ENCODE measurements at regions not wholly inside any gene's neighbourhood (a gene's known extent, or its start where the extent isn't known, plus 50 kb on each side); places are given as distances from the start of the nearest gene placed in this dataset.

GRCh38 chr4:29948451-29948850, 771.7 kb upstream of the PCDH7 start:
- no peak overlapping the region for H3K4me3 ChIP-seq (replicated peaks; ENCODE audit: low read depth, low read length)
- TF ChIP-seq CTCF (IDR thresholded peaks at IDR 0.05; ENCODE audit: low read length, missing control alignments): no peak
- DNase-seq (ENCODE audit: low read depth): no peak

GRCh38 chr4:29948858-29949257, 771.3 kb upstream of the PCDH7 start:
- DNase-seq (ENCODE audit: low read depth): no peak
- no peak for TF ChIP-seq CTCF (IDR thresholded peaks at IDR 0.05; ENCODE audit: low read length, missing control alignments)
- H3K4me3 ChIP-seq (replicated peaks; ENCODE audit: low read depth, low read length): no peak overlapping the region

- DNase-seq (ENCODE audit: low read depth): no peak
- H3K4me3 ChIP-seq (replicated peaks; ENCODE audit: low read depth, low read length): no peak overlapping the region
- TF ChIP-seq CTCF (IDR thresholded peaks at IDR 0.05; ENCODE audit: low read length, missing control alignments): no peak
Measured at GRCh38 chr4:29966386-29966785, 753.8 kb upstream of the PCDH7 start.

GRCh38 chr4:29970626-29971025, 749.5 kb upstream of the PCDH7 start:
- peak; percentile 35 for DNase-seq (ENCODE audit: low read depth)
- H3K4me3 ChIP-seq (replicated peaks; ENCODE audit: low read depth, low read length): no peak overlapping the region
- TF ChIP-seq CTCF (IDR thresholded peaks at IDR 0.05; ENCODE audit: low read length, missing control alignments): peak; percentile 44

GRCh38 chr4:29972121-29972520, 748.0 kb upstream of the PCDH7 start:
- no peak for DNase-seq (ENCODE audit: low read depth)
- H3K4me3 ChIP-seq (replicated peaks; ENCODE audit: low read depth, low read length): no peak overlapping the region
- TF ChIP-seq CTCF (IDR thresholded peaks at IDR 0.05; ENCODE audit: low read length, missing control alignments): no peak

GRCh38 chr4:29983890-29984289, 736.3 kb upstream of the PCDH7 start:
- no peak overlapping the region for H3K4me3 ChIP-seq (replicated peaks; ENCODE audit: low read depth, low read length)
- no peak for DNase-seq (ENCODE audit: low read depth)
- no peak for TF ChIP-seq CTCF (IDR thresholded peaks at IDR 0.05; ENCODE audit: low read length, missing control alignments)

- DNase-seq (ENCODE audit: low read depth): no peak
- TF ChIP-seq CTCF (IDR thresholded peaks at IDR 0.05; ENCODE audit: low read length, missing control alignments): no peak
- H3K4me3 ChIP-seq (replicated peaks; ENCODE audit: low read depth, low read length): no peak overlapping the region
Measured at GRCh38 chr4:30001628-30002027, 718.5 kb upstream of the PCDH7 start.
